GM18498 (cell line): ENCODE measurements at regions not wholly inside any gene's neighbourhood (a gene's known extent, or its start where the extent isn't known, plus 50 kb on each side); places are given as distances from the start of the nearest gene placed in this dataset.
"Not testable (repeated sequence)": the region's sequence is repeated elsewhere in the genome, so short reads cannot be mapped to it uniquely, and the experiment has no call there.

Experiments used
- ATAC-seq: cut with Tn5 transposase; IDR thresholded peaks from one replicate; pipeline ENCODE4 v1.9.1; 2021; ENCODE audit warnings: mild to moderate bottlenecking, moderate library complexity; ENCODE audit not compliant: unreplicated experiment

DNA sequence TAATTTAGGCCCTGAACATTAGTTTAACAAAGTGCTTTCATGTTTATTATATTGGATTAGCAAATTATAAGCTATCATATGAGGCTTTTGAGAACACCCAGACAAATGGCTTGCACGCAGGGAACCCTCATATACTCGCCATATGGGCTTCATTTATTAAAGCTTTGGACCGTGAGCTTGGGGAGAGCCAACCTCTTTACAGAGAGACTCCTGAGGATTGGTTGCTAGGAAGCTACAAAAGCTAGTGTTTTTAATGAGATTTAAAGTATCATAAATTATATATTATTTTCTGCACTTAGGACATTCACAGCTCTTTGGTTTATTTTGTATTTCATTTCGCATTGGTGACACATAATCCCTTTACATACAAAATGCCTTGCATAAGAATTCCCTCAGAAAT lies 193.8 kb upstream of the TOX3 start:
- ATAC-seq = no peak

DNA sequence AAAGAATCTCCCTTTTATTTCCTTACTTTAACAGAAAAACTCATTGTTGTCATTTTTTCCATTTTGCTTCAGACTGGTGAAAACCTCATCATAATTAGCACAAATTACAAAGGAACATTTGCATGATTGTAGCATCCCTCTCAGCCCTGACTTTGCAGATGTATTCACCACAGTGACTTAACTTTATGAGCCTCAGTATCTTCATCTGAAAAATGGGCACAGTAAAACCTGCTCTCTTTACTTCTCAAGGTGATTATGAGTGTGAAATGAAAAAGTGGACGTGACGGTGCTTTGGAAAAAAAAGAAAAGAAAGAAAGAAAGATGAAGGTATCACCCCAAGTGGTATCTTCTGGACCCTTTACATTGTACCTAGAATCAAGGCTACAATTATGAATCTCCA lies 193.4 kb upstream of the TOX3 start:
- ATAC-seq = no peak

DNA sequence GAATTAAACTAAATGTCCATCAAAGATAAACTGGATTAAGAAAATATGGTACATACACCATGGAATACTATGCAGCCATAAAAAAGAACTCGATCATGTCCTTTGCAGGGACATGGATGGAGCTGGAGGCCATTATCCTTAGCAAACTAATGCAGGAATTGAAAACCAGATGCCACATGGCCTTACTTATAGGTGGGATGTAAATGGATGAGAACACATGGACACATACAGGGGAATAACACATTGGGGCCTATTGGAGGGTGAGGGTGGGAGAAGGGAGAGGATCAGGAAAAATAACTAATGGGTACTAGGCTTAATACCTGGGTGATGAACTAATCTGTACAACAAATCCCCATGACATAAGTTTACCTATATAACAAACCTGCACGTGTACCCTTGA lies 192.0 kb upstream of the TOX3 start:
- ATAC-seq = not testable (repeated sequence)

DNA sequence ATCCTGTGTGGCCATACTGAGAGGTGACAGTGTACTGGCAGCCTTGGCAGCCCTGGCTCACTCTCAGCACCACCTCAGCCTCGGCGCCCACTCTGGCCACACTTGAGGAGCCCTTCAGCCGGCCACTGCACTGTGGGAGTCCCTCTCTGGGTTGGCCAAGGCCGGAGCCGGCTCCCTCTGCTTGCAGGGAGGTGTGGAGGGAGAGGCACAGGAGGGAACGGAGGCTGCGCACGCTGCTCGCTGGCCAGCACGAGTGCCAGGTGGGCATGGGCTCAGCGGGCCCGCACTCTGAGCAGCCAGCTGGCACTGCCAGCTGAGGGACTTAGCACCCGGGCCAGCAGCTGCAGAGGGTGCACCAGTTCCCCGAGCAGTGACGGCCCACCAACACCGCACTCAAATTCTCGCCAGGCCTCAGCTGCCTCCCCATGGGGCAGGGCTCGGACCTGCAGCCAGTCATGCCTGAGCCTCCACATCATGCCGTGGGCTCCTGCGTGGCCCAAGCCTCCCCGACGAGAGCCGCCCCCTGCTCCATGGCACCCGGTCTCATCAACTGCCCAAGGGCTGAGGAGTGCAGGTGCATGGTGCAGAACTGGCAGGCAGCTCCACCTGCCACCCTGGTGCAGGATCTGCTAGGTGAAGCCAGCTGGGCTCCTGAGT lies 184.4 kb upstream of the TOX3 start:
- ATAC-seq = no peak

DNA sequence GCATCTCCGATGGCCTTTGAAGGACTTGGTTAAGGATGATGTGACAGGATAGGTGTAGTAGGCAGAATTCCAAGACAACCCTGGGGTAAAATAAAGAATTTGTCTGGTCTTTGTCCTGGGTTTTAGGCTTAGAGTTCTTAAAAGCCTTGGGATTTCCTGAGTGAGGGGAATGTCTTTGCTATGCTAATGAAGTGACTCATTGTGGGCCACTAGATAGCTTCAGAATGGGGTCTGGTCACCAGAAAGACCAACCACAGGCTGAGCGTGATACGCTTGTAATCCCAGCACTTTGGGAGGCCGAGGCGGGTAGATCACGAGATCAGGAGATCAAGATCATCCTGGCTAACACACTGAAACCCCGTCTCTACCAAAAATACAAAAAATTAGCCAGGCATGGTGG lies 182.8 kb upstream of the TOX3 start:
- ATAC-seq = no peak

DNA sequence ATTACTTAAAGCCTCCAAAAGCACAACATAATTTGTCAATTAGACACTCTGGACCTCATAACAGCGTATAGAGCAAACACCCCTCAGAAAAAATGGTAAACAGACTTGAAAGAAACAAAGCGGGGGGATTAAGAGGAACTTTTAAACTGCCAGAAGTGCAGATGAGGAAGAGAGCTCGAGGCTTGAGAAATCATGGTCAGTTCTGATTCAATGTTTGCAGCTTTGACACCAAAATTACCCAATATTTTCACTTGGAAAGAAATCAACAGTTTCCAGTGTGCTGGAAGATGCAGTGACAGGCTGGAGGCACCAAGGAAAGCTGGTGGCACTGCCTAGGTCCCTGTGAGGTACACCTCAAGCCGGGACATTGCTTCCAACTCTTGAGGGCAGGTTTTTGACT lies 180.9 kb upstream of the TOX3 start:
- no peak for ATAC-seq

DNA sequence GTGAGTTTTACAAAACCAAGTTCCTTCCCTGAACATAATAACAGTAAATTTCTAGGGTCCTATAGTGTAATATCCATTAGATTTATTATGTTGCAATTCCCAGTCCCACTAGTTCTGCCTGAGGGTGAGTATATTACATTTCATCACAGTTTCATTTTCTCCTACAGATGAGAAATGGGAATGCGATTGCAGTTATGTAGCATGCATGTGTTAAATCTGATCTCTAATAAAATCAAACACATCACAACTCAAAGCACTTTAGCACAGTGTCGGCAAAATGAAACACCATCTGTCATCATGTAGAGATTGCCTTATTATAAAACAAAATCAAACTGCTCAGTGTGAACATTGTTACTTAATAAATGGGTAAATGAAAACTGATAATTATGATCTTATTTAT lies 180.5 kb upstream of the TOX3 start:
- no peak for ATAC-seq

DNA sequence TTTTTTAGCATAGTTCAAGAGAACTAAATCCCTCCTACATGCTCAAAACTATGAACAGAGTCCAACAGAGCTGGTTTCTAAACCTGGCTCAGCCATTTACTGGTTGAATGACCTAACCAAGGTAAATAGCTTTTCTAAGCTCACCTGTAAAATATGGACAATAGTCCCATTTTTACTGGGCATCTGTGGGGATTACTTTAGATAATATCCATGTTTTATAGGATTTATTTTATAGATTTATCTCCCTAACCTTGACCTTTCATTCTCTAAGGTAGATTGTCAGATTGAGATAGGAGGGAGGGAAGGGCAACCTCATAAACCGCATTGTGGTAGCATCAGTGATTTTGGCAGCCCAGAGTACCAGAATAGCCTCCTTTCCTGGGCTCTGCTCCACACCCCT lies 178.5 kb upstream of the TOX3 start:
- no peak for ATAC-seq

DNA sequence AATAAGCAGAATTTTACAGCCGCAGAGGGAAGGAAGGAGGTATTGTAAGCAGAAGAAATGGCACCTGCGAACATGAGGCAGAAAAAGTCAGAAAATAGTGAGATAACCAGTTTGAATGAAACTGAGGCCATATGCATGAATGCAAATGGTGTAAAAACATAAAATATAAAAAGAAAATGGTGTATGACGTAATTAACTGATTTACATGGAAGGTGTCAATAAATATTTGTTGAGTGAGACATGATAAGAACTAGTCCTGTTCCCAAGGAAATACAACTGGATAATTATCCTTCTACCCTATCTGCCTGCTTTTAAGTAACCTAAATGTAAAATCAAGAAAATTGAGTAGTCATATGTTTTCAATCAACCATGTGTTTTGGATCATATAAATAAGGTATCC lies 178.1 kb upstream of the TOX3 start:
- no peak for ATAC-seq

DNA sequence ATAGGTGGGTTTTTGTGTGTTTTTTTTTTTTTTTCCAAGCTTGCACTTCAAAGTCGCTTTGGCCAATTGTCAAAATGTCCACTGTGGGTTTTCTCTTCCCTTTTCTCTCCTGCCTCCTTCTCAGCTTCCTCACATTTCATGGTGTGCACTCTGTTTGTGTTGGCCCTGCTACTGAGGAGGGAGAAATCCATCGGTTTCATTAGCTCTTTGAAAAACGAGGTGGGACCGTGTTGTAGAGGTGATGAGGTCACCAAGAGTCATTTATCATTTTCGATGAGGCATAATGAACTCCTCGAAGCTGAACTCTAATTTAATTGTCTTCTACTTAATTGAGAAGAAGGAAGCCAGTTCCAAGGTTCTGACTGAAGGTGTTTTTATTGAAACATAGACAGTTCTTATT lies 174.4 kb upstream of the TOX3 start:
- ATAC-seq = no peak

DNA sequence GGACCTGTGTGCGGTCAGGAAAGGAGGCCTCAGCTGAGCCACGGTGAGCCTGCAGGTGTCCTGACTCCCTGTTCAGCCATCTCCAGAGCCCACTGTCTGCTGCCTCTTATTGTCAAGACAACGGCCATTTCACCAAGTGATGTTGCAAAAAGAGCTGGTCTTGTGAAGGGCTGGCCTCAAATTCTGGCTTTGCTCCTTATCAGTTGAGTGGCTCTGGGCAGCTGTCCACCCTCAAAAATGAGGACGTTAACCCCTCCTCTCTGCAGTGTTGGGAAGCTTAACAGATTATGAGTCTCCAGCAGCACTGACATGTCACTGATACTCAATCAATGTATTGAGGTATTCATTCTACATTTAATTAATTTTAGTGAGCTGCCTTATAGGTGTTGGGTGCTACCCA lies 171.1 kb upstream of the TOX3 start:
- ATAC-seq = no peak

DNA sequence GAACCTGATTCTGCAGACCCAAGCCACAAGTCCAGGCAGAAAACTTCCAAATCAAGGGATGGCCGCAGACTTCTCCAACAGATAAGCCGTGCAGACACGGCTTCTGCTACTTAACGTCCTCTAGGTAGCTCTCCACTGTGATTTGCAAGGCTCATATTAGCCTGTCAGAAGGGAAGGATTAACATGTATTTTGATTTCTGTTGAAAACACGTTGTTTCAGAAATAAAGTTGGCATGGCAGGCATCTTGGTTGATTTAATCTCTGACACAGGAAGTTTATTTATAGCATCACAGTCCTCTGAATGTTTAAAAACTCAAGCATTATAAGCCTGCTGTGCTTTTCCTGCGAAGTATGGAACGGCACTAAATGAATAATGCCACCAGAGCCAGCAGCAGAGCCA lies 166.8 kb upstream of the TOX3 start:
- ATAC-seq = no peak

DNA sequence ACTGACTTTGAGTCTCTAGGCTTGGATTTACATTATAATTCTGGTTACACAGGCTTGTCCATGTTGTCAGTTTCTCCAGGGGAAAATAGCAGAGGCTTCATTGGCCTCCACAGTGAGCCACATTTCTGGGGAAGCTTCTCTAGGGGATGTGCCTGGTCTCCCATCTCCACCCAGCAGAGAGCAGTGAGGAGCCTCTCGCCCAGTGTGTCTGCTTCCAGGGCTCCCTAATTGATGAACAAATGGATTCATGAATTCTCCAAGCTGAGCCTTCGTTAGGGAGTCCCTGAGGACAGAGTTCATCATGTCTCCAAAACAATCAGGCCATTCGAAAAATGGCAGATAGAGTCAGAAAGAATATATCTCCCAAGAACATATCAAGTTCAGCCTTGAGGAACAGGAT lies 162.4 kb upstream of the TOX3 start:
- no peak for ATAC-seq

DNA sequence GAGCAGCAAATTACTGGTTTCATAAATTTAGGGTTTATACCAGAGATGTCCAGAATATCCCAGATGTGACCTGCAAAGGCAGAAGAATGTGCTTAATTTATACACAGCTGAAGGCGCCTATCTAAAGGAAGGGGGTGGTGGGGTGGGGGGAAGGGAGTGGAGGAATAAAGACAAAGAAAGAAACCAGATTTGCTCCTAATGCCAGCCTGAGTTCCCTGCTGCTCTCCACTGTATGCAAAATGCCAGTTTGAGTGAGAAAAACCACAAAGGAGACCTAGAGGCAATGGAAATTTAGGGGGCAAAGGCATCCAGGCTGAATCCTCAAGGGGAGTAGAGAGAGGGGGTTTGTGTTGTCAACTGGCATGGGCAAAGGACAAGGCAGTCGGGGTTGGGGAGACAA lies 161.5 kb upstream of the TOX3 start:
- ATAC-seq = no peak

DNA sequence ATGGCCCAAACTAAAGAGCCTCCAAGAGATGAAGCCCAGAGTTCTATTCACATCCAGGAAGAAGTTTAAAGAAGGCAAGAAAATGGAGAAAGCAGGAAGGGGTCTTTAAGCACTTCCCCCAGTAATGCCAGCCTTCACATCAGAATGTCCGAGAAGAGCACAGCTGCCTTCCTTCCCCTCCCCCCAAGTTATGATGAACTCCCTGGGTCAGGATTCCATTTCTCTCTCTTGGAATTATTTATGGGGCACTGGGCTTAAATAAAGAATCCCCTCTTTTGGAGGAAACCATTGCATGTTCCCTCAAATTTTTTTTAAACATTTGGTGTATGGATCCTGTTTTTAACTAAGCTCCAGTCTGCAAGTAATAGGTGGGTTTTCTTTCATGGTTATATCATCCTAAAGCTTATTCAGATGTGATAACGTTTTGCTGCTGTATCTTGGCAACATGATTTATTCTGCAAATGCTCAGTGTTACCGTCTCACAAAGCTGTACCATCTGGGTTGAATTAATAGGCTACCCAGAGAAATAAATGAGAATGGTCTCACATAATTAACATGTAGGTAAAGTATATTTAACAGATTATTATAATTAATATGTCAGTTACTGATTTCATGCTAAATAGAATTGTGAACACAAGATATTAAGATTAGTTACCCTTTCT lies 160.9 kb upstream of the TOX3 start:
- ATAC-seq = no peak

DNA sequence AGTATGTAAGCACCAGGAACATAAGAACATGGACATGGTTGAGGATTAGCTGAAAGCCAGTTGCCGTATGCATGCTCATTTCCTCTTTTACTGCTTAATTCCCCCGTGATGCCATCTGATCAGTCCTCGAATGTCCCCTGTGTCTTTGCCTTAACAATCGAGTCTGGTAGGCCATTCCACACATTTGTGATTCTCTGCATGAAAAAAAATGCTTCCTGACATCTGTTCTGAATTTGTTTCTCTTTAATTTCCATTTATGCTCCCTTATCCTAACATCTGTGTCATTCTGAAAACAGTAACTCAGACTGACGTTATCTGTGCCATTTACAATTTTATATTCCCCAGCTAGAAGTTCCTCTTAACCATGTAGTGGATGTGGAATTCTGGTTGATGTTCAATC lies 158.2 kb upstream of the TOX3 start:
- ATAC-seq = no peak

DNA sequence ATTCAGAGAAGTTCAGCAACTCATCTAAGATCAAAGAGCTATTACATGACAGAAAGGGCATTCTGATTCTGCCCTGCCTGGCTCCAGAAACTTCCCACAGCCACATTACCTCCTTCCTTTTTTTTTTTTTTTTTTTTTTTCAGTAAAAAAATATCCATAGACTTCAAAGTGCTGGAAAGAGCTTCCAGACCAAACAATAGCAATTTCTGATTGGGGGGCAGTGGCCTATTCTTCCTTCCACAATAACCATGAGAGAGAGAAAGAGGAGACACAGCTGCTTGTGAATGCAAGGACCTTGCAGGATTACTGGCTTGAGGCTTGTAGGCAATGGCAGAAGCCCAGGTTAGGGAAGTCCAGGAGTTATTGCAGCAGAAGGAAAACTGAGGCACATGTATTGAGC lies 151.0 kb upstream of the TOX3 start:
- ATAC-seq = no peak

DNA sequence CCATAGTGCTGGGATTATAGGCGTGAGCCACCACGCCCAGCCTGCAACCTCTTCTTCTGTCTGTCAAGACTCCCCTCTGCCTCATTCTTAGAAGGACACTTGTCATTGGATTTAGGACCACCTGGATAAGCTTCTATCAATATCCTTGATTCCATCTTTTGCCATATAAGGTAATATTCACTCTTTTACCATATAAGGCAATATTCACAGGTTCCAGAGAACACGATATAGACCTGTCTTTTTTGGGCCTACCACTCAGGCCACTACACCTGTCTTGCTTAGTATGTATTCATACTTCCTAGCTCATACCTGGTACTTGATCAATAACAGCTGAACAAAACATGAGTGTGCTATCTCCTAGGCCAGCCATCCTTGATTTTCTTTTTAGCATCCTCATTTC lies 149.2 kb upstream of the TOX3 start:
- no peak for ATAC-seq

DNA sequence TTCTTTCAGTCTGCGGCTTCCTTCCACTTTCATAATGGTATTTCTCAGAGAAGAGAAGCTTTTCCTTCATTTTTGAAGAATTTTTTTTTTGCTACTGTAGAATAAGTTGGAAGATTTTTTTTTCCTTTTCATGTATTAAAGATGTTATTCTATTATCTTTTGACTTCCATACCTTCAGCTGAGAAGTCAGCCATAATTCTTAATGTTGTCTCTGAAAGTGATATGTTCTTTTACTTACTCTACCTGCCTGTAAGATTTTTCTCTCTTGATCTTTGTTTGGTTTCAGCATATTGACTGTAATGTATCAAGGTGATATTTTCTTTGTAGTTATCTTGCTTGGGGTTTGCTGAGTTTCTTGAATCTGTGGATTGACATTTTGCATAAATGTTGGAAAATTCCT lies 143.5 kb upstream of the TOX3 start:
- no peak for ATAC-seq

DNA sequence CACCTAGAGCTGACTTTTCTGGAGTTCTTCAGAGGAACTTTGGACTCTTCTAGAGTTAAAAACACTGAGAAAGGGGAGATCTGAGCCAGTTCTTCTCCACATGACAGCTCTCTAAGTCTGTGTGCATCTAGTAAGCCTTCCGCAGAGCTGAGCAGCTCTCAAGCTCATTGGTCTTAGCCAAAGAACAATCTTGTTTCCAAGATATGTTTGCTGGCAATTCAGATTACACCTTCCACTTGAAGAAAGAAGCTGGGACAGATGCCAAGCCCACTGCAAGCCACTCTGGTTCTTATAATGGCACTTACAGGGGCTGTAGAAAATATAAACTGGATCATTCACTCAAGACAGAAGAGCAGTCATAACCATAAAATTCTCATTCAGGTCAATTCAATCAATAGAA lies 134.1 kb upstream of the TOX3 start:
- ATAC-seq = no peak

DNA sequence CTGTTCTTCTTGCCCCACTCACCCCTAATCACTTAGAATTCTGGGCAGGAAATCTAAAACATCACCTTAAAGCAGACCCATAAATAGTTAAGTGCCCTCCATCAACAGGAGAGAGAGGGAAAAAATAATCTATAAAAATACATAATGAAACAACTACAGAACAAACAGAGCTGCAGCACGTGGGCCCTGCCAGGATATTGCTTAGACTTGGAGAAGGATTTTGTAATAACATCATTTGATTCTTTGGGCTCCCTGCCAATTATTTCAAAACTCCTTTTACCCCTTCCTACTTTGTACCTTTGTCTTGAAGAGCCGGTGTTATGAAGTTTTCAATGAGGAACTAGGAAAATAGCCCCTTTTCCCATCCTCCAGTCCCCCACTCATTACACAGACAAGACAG lies 130.6 kb upstream of the TOX3 start:
- ATAC-seq = no peak

DNA sequence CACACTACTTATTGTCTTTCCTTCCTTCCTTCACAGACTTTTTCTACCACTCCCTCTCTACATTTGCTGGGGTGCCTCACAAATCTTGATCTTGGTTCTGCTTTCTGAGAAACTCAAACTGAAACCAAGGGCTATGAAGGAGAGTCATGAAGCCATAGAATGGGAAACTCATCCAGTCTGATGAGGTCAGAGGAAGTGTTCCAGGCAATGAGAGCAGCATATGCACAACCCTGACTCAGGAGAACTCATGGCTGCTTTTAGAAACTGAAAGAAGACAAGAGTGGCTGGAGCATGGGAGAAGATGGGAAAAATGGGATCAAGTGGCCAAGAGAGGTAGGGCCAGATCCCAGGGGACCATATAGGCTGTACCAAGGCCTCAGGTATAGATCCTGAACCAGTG lies 130.0 kb upstream of the TOX3 start:
- no peak for ATAC-seq

DNA sequence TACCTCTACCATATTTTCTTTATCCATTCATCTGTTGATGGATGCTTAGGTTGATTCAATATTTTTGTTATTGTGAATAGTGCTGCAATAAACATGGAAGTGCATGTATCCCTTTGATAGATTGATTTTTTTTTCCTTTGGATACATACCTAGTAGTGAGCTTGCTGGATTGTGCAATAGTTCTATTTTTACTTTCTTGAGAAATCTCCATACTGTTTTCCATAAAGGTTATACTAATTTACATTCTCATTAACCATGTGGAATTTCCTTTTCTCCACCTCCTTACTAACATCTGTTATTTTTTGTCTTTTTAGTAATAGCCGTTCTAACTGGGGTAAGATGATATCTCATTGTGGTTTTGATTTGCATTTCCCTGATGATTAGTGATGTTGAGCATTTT lies 124.6 kb upstream of the TOX3 start:
- ATAC-seq = no peak
